GM12864 (cell line): ENCODE measurements at regions not wholly inside any gene's neighbourhood (a gene's known extent, or its start where the extent isn't known, plus 50 kb on each side); places are given as distances from the start of the nearest gene placed in this dataset.

ENCODE experiments used
- DNase-seq: peaks from one replicate; pipeline ENCODE4 v3.0.0-alpha.2; 2011; ENCODE audit warnings: low read depth
- H3K4me3 ChIP-seq: 2 replicates; pipeline ENCODE4 v1.5.1; 2011; ENCODE audit warnings: mild to moderate bottlenecking, low read depth, low read length, control low read depth
- TF ChIP-seq, protein P1 (sequence below): IDR thresholded peaks from 2 replicates; pipeline ENCODE4 v1.5.1; 2011; ENCODE audit warnings: low read depth, mild to moderate bottlenecking, moderate library complexity, low read length, control low read depth, inconsistent platforms; ENCODE audit errors: missing control alignments

DNA sequence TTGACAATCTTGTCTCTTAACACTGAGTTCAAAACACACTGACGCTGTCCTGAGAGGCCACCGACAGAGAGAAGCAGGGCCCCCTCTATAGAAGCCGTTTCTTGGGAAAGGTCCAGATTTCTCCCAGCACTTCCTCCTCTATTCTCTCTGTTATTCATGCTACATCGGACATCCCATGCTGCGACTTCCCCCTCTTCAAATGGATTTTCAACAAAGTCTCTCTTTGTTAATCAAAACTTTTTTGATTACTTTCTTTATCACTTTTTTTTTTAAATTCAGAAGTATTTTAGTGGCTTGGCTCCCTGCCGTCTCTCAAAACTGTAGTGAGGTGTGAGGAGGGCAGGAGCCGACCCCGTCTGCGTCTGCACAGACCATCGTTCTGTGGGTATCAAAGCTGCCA, 298.9 kb upstream of the PITRM1 start:
- H3K4me3 ChIP-seq, result no peak overlapping the region
- TF ChIP-seq, protein P1, sequence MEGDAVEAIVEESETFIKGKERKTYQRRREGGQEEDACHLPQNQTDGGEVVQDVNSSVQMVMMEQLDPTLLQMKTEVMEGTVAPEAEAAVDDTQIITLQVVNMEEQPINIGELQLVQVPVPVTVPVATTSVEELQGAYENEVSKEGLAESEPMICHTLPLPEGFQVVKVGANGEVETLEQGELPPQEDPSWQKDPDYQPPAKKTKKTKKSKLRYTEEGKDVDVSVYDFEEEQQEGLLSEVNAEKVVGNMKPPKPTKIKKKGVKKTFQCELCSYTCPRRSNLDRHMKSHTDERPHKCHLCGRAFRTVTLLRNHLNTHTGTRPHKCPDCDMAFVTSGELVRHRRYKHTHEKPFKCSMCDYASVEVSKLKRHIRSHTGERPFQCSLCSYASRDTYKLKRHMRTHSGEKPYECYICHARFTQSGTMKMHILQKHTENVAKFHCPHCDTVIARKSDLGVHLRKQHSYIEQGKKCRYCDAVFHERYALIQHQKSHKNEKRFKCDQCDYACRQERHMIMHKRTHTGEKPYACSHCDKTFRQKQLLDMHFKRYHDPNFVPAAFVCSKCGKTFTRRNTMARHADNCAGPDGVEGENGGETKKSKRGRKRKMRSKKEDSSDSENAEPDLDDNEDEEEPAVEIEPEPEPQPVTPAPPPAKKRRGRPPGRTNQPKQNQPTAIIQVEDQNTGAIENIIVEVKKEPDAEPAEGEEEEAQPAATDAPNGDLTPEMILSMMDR, result no peak
- no peak for DNase-seq

DNA sequence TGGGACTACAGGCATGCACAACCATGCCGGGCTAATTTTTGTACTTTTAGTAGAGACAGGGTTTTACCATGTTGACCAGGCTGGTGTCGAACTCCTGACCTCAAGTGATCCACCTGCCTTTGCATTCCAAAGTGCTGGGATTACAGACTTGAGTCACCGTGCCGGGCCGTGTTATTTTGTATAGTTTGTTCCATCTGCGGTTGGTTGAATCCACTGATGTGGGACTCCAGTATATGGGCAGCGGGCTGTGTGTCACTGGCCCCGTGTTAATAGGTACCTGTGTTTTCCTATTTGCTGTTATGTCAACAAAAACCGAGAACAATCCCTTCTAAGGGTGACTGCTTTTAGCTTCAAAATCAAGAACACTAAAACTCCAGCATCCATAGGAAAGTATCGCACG, 297.6 kb upstream of the PITRM1 start:
- H3K4me3 ChIP-seq, result no peak overlapping the region
- TF ChIP-seq, protein P1, result no peak
- DNase-seq, result no peak

DNA sequence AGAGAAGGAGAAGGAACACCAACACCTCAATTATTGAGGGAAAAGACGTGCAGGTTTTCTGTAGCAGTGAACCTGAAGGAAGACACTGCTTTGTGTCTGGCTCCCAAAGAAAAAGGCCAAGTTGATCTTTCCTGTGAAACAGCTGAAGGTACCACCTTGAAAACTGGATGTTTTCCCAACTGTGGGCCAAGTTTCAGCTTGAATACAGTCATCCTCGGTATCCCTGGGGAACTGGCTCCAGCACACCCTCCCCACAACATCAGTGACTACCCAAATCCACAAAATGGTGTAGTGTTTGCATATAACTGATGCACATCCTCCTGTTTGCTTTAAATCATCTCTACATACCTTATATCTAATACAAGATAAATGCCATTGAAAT, 297.0 kb upstream of the PITRM1 start:
- DNase-seq, result no peak
- H3K4me3 ChIP-seq, result no peak overlapping the region
- TF ChIP-seq, protein P1, result no peak

DNA sequence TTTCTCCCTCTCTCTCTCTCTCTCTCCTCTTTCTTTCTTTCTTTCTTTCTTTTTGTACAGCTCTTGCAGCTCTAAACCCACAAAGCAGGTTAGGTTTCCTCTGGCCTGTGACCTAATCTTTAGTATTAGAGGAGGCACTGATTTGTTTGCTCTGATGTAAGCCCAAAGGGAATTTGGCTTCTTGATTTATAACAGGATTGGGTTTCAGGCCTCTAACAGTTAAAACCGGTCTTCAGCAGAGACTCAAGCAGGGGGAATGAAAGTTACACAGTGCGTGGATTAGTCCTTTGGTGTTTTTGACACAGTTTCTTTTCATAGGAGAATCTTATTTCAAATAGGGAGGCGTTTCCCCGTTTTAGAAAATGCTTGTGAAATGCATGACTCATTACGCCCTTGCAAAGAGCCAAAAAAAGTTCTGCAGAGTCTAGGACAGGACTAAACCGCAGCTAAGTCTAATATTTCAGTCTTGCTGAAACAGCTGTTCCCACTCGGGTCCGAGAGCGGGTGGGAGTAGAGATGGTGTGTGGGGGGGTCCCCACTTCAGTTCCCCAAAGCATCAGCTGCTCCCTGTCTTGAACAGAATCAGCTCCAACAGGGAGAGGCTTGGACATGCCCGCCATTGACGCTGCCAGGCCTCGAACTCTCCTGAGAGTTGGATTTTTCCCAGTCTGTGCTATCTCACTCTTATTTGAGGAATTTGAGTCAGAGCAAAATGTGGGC, 296.5 kb upstream of the PITRM1 start:
- DNase-seq, result no peak
- TF ChIP-seq, protein P1, result no peak
- no peak overlapping the region for H3K4me3 ChIP-seq

DNA sequence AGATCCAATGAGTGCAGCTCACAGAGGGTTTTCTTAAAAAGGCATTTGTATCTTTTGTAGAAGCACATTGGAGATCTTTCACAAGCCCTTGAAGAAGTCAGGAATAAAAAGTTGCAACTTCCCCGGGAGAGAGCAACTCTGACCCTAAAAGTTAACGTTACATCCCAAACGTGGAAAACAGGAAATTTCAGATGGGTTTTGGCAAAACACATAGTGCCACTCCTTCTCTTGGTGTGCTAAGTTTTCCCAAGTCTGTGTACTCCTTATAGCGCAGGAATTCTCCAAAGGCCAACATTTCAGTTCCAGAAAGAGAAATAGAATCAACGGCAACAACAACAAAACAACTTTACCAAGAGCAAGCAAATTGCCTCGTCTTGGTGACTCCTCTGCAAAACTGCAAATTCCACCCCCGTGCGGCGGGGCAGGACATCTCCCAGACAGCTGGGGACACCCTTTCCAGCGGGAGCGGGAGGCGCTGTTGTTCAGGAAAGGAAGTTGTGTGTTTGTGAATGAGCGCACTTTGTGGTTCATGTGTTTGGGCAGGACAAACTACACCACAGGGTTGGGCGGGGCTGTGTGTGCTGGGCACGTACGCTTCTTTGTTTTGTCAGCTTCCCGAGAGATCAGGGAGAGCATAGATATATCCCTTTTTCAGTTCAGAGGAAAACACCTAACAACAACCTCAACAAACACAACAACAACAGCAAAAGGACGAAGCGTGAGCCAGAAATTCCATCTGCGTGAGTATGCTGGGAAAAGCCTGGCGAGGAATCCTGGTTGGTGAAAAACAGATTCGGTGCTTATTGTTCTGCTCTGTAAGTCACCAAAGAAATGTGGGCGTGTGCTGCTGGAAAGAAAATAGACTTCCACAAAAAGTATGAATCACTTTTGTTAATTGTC, 294.7 kb upstream of the PITRM1 start:
- TF ChIP-seq, protein P1, result no peak
- DNase-seq, result no peak
- no peak overlapping the region for H3K4me3 ChIP-seq

DNA sequence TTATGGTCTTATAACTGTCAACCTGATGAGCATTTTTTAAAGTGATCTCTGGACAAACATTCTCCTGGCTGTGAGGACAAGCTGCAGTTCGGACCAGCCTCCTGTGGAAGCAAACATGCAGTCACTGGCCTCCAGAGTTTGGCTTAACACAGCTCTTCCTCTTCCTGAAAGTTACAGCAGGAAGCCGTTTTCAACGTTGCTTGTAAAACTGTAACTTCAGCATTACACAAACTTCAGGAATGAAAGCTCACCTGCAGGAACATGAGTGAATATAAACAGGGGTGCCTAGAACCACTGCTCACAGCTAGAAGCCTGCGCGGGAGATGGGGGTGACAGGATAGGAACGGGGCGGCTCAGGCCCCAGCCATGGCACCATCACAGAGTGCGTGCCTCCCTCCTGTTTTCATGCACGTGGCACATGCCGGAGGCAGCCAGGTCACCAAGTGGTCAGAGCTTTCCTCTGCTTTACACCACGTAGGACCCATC, 292.9 kb upstream of the PITRM1 start:
- H3K4me3 ChIP-seq, result no peak overlapping the region
- TF ChIP-seq, protein P1, result no peak
- no peak for DNase-seq
